ENCODE measurements at regions not wholly inside any gene's neighbourhood (a gene's known extent, or its start where the extent isn't known, plus 50 kb on each side); places are given as distances from the start of the nearest gene placed in this dataset.
"Not testable (repeated sequence)": the region's sequence is repeated elsewhere in the genome, so short reads cannot be mapped to it uniquely, and the experiment has no call there.

- DNase-seq = no peak
- in situ Hi-C loops (cut with HindIII; ENCODE audit: low pct_ligation_motif_present, low pct_unique_long_range_greater_than_20kb, low sequenced_read_pairs) = no loop called here
Observed at GRCh38 chr6:139983555-139984276, 609.3 kb upstream of the CITED2 start.

GRCh38 chr6:139982652-139983295 lies 608.3 kb upstream of the CITED2 start:
- peak; percentile 33 for DNase-seq
- in situ Hi-C loops (cut with HindIII; ENCODE audit: low pct_ligation_motif_present, low pct_unique_long_range_greater_than_20kb, low sequenced_read_pairs) = no loop called here

- peak; percentile 60 for DNase-seq
- in situ Hi-C loops (cut with HindIII; ENCODE audit: low pct_ligation_motif_present, low pct_unique_long_range_greater_than_20kb, low sequenced_read_pairs) = no loop called here
Observed at GRCh38 chr6:139982195-139982594, 607.7 kb upstream of the CITED2 start.

GRCh38 chr6:139981768-139982181 lies 607.3 kb upstream of the CITED2 start:
- in situ Hi-C loops (cut with HindIII; ENCODE audit: low pct_ligation_motif_present, low pct_unique_long_range_greater_than_20kb, low sequenced_read_pairs) = no loop called here
- DNase-seq = peak; percentile 84

GRCh38 chr6:139981066-139981624 lies 606.7 kb upstream of the CITED2 start:
- peak; percentile 8 for DNase-seq
- in situ Hi-C loops (cut with HindIII; ENCODE audit: low pct_ligation_motif_present, low pct_unique_long_range_greater_than_20kb, low sequenced_read_pairs) = no loop called here

- in situ Hi-C loops (cut with HindIII; ENCODE audit: low pct_ligation_motif_present, low pct_unique_long_range_greater_than_20kb, low sequenced_read_pairs) = not testable (repeated sequence)
- peak; percentile 87 for DNase-seq
Observed at GRCh38 chr6:139980631-139981030, 606.2 kb upstream of the CITED2 start.

- peak; percentile 93 for DNase-seq
- in situ Hi-C loops (cut with HindIII; ENCODE audit: low pct_ligation_motif_present, low pct_unique_long_range_greater_than_20kb, low sequenced_read_pairs) = no loop called here
Observed at GRCh38 chr6:139979021-139979725, 604.7 kb upstream of the CITED2 start.

GRCh38 chr6:139977887-139978332 lies 603.5 kb upstream of the CITED2 start:
- peak; percentile 19 for DNase-seq
- in situ Hi-C loops (cut with HindIII; ENCODE audit: low pct_ligation_motif_present, low pct_unique_long_range_greater_than_20kb, low sequenced_read_pairs) = no loop called here

- in situ Hi-C loops (cut with HindIII; ENCODE audit: low pct_ligation_motif_present, low pct_unique_long_range_greater_than_20kb, low sequenced_read_pairs) = no loop called here
- no peak for DNase-seq
Observed at GRCh38 chr6:139973669-139974344, 599.4 kb upstream of the CITED2 start.

- in situ Hi-C loops (cut with HindIII; ENCODE audit: low pct_ligation_motif_present, low pct_unique_long_range_greater_than_20kb, low sequenced_read_pairs) = no loop called here
- no peak for DNase-seq
Observed at GRCh38 chr6:139972116-139972515, 597.7 kb upstream of the CITED2 start.

GRCh38 chr6:139970591-139970991 lies 596.1 kb upstream of the CITED2 start:
- in situ Hi-C loops (cut with HindIII; ENCODE audit: low pct_ligation_motif_present, low pct_unique_long_range_greater_than_20kb, low sequenced_read_pairs) = no loop called here
- peak; percentile 4 for DNase-seq

- no peak for DNase-seq
- in situ Hi-C loops (cut with HindIII; ENCODE audit: low pct_ligation_motif_present, low pct_unique_long_range_greater_than_20kb, low sequenced_read_pairs) = no loop called here
Observed at GRCh38 chr6:139967497-139967896, 593.0 kb upstream of the CITED2 start.

- no peak for DNase-seq
Observed at GRCh38 chr6:139965393-139965792, 590.9 kb upstream of the CITED2 start.

GRCh38 chr6:139964737-139965136 lies 590.3 kb upstream of the CITED2 start:
- in situ Hi-C loops (cut with HindIII; ENCODE audit: low pct_ligation_motif_present, low pct_unique_long_range_greater_than_20kb, low sequenced_read_pairs) = no loop called here
- no peak for DNase-seq

More at GRCh38 chr6:139965393-139965792, 590.9 kb upstream of the CITED2 start:
- in situ Hi-C loops (cut with HindIII; ENCODE audit: low pct_ligation_motif_present, low pct_unique_long_range_greater_than_20kb, low sequenced_read_pairs) = no loop called here

GRCh38 chr6:139962654-139963347 lies 588.4 kb upstream of the CITED2 start:
- DNase-seq = no peak
- in situ Hi-C loops (cut with HindIII; ENCODE audit: low pct_ligation_motif_present, low pct_unique_long_range_greater_than_20kb, low sequenced_read_pairs) = no loop called here

- no peak for DNase-seq
- in situ Hi-C loops (cut with HindIII; ENCODE audit: low pct_ligation_motif_present, low pct_unique_long_range_greater_than_20kb, low sequenced_read_pairs) = no loop called here
Observed at GRCh38 chr6:139961190-139961589, 586.7 kb upstream of the CITED2 start.

GRCh38 chr6:139960671-139961070 lies 586.2 kb upstream of the CITED2 start:
- no peak for DNase-seq
- in situ Hi-C loops (cut with HindIII; ENCODE audit: low pct_ligation_motif_present, low pct_unique_long_range_greater_than_20kb, low sequenced_read_pairs) = no loop called here

All from ACHN (cell line).